ENCODE measurements at regions not wholly inside any gene's neighbourhood (a gene's known extent, or its start where the extent isn't known, plus 50 kb on each side); places are given as distances from the start of the nearest gene placed in this dataset.

- TF ChIP-seq POLR2A (IDR thresholded peaks at IDR 0.05; ENCODE audit: low read depth, low read length) (no peak), POLR2AphosphoS5 (IDR thresholded peaks at IDR 0.05; ENCODE audit: low read depth, low read length) (no peak), TAF1 (IDR thresholded peaks at IDR 0.05; ENCODE audit: borderline replicate concordance, low read depth, low read length) (no peak)
Observed at GRCh38 chr10:110391541-110391940, 86.8 kb upstream of the SMNDC1 start.

All from GM12892 (cell line).